Stimulated activated CD4-positive, alpha-beta T cell treated with anti-CD3 and anti-CD28 coated beads, Interleukin-4, amount 100 ng/mL, for 24 hours (primary cell): ENCODE measurements at regions not wholly inside any gene's neighbourhood (a gene's known extent, or its start where the extent isn't known, plus 50 kb on each side); places are given as distances from the start of the nearest gene placed in this dataset.

Source experiments
- DNase-seq: peaks from one replicate; pipeline ENCODE4 v3.0.0-alpha.2; 2020

- DNase-seq, result peak; percentile 40
Measured at GRCh38 chr22:23376256-23376655, 195.9 kb downstream of the BCR start.

- DNase-seq, result no peak
Measured at GRCh38 chr22:23375031-23375827, 194.9 kb downstream of the BCR start.

- no peak for DNase-seq
Measured at GRCh38 chr22:23373601-23374000, 193.3 kb downstream of the BCR start.

- no peak for DNase-seq
Measured at GRCh38 chr22:23370251-23370650, 189.9 kb downstream of the BCR start.

- DNase-seq, result no peak
Measured at GRCh38 chr22:23369054-23369685, 188.9 kb downstream of the BCR start.
